ENCODE measurements at regions not wholly inside any gene's neighbourhood (a gene's known extent, or its start where the extent isn't known, plus 50 kb on each side); places are given as distances from the start of the nearest gene placed in this dataset.

DNA sequence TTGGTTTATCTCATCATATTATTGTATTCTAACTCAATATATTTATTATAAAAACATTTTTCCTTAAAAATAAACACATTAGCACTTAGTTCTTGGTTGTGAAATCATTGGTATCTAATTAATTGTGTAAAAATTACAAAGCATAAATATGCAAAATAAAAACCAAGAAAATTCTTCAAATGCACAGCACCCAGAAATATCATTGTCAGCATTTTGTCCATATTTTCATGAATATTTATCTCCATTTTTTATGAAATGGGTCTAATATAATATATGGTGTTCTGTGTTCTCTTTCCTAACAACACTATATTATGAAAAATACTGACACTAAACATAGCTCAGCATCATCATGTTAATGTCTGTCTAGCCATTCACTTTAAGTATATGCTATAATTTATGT lies 877.8 kb upstream of the MAP3K7 start:
- DNase-seq (ENCODE audit: low spot score) = no peak

DNA sequence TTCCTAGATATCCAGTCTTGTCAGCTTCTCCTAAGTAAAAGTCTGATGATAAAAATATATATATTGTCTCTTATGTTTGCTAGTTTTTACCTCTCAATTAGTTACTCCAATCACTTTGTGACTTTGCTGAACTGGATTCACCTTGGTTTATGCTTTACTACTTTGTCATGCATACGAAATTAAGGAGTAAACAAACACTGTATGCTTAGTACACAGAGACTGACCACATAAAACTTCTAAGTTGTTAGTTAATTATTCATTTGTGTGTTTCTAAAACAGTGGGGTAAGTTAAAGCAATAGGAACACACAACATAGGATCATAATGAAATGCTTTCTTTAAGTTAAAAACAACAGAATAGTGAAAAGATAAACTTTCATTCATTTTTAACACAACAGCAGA lies 877.3 kb upstream of the MAP3K7 start:
- DNase-seq (ENCODE audit: low spot score) = no peak

DNA sequence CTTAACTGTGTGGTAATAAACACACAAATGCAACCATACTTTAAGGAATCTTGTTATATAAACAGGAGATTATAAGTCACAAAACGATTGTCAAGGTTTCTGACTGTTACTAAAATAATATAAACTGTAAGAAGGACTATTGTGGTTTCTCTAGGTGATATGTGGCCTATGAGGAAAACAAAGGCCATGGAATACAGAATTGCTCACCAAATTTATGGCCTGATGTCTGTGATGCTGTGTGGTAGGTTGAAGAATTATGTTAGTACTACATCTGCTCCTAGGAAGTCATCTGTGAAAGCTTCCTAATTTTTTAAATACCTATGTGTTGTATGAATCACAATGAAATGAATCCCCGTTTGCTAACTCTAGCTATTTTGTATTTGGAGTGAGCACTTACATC lies 875.4 kb upstream of the MAP3K7 start:
- no peak for DNase-seq (ENCODE audit: low spot score)

DNA sequence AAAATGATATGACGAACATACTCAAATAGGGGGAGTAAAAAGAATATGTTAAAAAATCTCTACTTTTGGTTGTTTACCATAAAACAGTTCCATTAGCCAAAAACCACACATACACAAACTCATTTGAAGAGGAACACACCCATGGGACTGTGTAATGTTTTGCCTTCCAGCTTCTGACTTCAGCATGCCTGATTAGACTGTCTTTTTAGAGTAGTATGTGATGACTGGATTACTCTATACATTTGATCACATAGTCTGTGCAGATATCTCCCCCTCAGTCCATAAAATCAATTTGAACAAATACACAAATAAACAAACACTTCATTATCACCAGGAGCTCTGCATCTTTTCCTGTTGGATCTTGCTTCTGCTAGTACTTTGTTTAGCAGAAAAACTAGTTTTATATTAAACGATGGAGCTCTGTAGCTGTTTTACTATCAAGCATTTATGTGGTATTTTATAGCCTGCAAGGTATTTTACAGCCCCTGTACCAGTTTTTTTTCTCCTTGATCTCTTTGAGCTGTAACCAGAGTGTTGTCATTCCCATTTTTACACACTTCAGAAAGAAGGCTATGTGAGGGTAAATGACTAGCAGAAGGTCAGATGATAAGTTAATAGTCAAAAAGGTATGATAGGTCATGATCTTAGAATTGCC lies 866.5 kb upstream of the MAP3K7 start:
- DNase-seq (ENCODE audit: low spot score) = no peak

DNA sequence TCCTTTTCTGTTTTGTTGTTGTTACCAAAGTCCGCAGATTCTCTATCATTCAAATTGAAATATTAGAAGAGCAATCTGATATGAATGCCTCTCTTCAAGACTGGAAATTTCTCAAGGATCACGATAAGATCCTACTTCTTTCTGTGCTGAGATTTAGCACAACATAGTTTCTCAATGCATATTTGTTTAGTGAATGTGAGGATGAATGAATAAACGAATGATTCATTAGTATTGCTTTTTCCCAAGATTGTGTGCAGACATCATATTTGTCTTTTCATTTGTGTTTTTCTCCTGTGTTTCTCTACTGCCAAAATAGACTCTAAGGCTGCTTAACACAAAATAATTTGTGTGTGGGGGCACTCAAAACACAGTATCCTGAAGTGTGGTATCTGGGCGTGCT lies 862.7 kb upstream of the MAP3K7 start:
- DNase-seq (ENCODE audit: low spot score) = no peak

DNA sequence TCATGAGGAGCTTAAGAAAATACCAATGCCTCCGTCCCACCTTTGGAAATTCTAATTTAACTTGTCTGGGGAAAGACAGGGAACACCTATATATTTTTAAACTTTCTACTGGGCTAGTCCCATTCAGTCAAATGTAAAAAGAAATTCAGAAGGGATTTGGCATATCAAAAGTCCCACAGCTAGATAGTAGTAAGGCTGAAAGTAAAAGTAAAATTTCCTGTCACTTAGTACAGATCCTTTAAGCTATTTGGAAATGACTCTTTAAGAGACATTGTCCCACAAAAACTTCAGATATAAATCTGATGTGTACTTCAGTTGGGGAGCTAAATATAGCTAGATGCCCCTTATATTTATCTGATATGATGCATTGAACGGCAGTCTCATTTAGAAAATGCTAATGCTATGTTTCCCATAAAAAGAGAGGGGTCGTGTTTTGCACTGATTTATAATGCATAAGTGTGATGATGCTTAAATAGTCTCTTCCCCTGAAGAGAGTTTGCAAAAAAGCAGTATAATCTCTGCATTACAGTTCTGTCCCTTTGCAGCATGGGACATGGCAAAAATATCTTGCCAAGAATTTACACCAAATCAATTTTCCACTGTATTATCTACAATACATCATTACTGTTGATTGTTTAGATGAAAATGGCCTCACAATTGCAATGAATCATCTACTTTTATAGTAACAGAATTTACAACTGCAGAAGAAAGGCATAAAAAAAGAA lies 860.8 kb upstream of the MAP3K7 start:
- no peak for DNase-seq (ENCODE audit: low spot score)

DNA sequence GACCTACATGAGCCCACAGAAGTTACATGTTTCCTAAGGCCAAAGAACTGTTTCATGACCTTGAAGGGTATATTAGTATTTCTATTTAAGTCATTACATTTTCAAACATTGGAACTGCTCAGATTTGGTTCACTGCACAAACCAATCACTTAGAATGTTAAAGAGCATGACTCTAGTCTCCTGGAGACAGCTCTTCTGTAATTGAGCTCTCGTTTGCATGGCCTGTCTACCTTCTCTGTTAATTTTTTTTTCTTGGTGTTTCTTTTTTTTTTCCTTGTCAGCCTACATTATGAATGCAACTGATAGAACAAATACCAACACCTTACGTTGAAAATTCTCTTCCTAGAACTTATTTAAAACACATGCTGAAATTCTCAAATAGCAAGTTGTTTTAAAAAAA lies 860.2 kb upstream of the MAP3K7 start:
- DNase-seq (ENCODE audit: low spot score) = no peak

DNA sequence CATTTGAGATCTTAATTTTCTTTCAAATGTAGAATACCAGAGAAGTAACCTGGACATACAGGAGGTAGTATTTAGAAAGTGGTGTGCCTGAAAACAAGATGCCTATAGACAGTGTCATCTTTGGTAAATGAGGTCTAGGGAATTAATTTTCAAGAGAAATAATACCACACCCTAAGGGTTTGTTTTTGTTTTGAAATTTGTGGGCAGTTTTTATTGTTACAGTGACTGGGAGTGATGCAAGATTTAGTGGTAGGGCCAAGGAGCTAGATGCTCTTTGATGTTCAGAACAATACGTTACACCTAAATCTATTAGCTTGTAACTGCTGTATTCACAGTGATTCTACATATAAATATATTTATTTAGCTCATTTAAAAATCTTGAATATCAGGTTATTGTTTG lies 856.5 kb upstream of the MAP3K7 start:
- DNase-seq (ENCODE audit: low spot score) = no peak

DNA sequence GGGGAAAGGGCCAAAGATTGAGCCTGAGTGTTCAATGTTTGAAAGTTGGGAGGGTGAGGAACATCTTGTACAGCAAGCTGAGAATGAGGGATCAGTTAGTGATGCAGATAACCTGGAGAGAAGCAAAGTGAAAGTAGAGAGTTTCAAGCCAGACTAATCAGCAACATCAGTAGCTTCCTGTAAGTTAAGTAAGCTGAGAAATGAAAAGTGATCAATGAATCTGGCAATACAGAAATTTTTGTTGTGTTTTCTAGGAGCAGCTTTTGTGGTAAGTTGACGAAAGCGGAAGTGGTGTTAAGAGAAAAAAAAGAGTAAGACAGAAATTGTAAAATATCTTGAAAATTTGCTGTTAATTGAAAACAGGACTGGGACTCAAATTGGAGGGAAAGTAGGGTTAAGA lies 855.5 kb upstream of the MAP3K7 start:
- DNase-seq (ENCODE audit: low spot score) = no peak

DNA sequence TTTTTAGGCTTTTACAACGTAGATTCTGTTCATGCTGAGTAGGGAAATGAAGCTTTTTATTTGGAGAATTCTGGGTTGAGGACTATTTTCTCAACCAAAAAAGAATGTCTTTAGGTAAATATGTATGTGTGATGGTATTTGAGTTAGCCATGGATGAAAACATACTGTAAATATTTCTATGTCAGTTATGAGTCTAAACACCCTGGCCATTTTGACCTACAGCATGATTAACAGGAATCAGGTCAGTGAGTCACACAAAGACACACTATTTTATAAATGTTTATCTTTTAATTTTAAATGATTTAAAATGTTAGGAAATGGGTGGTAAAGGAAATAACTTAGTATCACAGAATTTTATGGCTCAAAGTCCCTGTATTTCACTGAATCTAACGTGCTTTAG lies 851.7 kb upstream of the MAP3K7 start:
- DNase-seq (ENCODE audit: low spot score) = no peak

DNA sequence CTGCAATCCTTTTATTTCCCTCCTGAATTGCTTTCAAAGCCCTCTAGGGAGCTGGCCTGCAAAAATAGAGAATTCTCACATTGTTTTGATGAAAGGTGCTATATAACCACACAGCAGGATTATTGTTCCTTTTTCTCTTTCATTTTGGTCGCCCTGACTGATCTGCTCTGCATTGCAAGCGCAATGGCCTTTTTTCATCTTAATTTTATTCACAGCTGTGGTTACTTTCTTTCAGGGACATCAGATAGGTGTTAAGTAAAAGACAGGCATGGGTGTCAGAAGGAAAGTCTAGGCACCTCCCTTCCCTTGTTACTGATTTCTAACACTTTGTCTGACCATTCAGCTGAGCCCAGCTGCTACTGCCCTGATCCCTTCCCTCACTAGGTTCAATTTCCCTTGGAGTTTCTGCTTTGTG lies 850.5 kb upstream of the MAP3K7 start:
- no peak for DNase-seq (ENCODE audit: low spot score)

DNA sequence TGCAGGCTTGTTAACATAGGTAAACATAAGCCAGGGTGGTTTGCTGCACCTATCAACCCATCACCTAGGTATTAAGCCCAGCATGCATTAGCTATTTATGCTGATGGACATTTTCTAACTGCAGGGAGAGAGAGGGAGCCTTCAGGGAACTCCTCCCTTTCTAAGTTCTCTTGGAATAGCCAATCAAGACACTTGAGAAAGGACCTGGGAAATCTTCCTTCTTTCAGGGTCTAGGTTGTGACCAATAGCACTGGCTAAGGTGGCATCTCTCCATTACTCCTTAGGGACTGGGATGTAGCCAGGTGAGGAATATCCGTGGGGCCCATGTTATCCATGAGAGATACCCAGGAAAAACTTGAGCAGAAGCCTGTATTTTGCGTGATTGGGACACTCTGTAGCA lies 849.6 kb upstream of the MAP3K7 start:
- DNase-seq (ENCODE audit: low spot score) = no peak

DNA sequence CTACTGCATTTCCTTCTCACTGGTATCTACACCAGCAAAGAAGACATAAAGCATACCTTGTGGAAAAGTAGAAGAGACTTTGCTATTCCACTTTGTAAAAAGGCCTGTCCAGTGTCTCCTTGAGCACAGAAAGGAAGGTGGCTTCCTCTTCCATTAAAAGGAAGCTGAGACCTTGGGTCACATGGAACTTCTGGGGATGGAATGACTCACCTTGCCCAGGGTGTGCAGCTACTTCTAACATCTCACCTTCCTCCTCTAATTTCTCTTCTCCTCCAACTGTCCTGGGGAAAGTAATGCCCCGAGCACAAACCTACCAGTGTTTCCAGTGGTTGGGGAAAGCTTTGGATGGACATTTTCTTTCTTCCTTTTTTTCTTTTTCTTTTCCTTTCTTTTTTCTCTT lies 848.8 kb upstream of the MAP3K7 start:
- no peak for DNase-seq (ENCODE audit: low spot score)

DNA sequence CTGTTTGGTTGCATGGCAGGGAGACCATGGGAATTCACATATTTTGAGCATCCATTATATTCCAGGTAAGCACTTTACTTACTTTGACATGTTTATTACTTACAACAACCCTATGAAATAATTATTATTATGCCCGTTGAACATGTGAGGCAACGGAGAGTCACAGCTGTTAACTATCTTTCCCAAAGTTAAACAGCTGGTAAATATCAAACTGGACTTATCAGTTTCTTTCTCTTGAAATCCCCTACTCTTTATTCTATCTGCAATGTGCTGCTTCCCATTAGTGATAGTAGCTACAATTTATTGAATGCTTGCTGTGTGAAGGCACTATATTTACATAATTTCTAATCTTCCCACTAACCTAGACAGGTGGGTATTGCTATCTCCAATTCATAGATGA lies 847.7 kb upstream of the MAP3K7 start:
- DNase-seq (ENCODE audit: low spot score) = no peak

DNA sequence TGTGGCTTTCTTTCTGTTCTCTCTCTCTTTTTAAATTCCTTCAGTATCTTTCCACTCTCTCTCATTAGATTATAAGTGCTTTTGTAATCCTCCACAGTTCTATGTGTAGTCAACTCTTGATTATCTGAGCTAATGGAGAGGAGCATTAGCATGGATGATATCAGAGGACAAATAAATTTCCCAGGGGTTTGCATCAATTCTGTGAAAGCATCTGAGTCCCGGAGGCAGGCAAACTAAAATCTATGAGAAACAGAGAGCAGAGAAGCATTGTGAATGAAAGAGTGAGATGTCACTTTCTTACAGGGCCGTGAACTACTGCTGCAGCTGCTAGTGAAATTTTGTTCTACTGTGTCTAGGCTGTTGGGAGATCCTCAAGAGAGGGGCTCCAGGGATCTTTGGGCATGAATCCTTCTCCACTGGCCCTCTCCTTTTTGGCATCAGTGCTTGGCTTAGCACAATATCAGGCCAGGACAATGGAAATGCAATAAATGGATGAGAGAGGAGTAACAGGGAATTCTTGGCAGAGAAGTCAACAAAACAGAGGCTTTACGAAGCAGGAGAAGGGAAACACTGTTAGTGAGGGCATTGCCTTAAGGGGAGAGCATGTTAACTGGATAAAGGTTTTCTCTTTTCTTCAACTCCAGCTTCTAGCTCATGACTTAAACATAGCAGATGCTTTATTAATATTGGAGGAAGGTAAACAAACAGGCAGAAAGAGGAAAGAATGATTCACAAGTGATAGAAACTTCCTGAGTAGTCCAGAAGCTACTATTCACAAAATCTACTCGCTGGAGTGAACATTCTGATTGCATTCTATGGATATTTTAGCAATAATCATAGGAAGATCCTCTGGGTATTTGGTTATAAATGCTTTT lies 847.0 kb upstream of the MAP3K7 start:
- no peak for DNase-seq (ENCODE audit: low spot score)

DNA sequence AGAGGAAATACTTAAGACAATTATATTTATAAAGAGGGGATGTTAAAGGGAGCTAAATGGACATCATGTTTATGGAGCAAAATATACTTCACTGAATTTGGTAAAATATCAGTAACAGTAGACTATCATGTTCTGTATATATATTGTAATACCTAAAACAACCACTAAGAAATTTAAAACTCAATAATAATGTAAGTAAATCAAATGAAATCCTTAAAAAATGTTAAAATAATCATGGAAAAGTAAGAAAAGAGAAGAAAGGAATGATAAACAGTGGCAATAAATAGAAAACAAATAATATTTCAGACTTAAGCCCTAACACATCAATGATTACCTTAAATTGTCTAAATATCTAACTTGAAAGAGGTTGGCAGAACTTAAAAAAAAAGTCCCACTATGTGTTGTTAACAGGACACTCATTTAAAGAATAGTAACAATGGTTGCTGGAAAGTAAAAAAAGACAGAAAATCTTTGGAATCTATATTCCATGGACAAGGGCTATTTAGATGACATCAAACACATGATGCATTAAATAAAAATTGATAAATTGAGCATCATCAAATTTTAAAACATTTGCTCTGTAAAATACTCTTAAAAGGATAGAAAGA lies 842.2 kb upstream of the MAP3K7 start:
- no peak for DNase-seq (ENCODE audit: low spot score)

DNA sequence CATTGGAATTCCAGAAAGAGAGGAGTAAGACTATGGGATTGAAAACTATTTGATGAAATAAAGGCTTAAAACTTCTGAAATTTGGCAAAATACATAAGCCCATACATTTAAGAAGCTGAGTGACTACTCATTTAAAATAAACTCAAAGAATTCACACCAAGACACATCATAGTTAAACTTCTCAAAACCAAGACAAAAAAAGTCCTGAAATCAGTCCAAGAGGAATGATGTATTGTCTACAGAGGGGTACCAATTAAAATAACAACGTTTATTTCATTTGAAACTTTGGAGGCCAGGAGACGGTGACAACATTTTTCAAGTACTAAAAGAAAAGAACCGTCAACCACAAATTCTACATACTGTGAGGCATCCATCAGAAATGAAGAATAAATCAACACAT lies 841.4 kb upstream of the MAP3K7 start:
- no peak for DNase-seq (ENCODE audit: low spot score)

DNA sequence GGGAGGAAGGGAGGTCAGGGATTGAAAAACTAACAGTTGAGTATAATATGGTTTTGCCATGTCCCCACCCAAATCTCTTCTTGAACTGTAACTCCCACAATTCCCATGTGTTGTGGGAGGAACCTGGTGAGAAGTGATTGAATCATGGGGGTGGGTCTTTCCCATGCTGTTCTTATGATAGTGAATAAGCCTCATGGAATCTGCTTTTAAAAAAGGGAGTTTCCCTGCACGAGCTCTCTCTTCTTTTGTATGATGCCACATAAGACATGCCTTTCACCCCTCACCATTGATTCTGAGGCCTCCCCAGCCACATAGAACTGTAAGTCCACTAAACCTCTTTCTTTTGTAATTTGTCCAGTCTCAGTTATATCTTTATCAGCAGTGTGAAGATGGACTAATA lies 833.4 kb upstream of the MAP3K7 start:
- no peak for DNase-seq (ENCODE audit: low spot score)

DNA sequence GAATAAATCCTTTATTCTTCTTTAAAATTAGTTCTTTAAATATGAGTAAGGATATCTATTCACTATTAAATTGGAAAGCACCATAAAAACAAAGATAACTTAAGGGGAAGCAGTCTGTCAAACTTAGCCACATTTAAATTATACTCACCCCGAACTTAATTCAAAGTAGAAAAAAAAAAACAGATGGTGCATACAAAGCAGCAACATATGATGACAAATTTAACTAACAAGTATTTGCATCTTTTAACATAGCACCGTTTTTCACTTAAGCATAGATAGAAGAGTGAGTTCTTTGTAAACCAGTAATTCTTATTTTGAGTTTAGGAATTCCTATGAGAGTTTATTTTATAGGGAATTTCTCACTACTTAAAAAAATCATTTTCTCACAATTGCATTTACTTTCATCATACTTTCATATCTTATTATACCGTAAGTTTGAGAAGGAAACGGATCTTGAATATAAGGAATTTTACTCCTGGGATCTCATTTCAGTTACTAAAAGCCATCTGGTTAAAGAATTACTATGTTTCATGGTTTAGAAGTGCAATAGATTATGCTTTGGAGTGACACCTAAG lies 828.2 kb upstream of the MAP3K7 start:
- DNase-seq (ENCODE audit: low spot score) = no peak

DNA sequence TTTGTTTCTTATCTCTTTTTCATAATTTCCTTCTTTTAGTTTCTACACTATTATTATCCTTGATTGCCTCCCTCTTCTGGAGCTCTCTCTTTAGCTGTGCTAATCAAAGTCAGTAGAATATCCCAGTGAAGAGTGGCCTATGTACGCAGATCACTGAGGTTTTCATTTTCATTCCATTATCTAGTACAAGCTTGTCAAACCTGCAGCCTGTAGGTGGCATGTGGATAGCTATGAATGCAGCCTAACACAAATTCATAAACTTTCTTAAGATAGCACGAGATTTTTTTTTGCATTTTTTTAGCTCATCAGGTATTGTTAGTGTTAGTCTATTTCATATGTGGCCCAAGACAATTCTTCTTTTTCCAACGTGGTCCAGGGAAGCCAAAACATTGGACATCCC lies 825.7 kb upstream of the MAP3K7 start:
- DNase-seq (ENCODE audit: low spot score) = no peak

DNA sequence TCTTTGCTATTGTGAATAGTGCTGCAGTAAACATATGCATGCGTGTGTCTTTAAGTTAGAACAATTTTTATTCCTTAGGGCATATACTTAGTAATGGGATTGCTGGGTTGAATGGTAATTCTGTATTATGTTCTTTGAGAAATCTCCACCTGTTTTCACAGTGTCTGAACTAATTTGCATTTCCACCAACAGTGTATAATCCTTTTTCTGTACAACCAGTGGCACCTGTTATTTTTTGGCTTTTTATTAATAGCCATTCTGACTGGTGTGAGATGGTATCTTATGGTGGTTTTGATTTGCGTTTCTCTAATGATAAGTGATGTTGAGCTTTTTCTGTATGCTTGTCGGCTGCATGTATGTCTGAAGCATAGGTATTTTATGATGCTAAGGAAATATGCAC lies 820.8 kb upstream of the MAP3K7 start:
- no peak for DNase-seq (ENCODE audit: low spot score)

DNA sequence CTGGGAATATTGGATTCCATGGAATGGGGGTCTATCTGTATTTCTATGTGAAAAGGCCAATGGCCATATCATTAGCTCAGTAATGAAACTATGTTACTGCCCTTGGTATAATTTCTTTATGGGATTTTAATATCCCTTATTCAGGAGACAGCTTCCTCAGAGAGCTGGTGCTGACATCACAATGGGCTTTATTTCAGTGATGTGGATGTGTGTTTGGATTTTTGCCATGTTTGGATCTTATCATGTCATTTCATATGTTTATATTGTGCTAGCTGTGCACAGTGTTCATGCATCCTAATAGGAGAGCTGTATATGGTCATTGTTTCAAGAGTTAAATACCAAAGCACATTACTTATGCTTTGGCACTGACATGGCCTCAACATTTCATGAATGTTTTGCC lies 806.1 kb upstream of the MAP3K7 start:
- no peak for DNase-seq (ENCODE audit: low spot score)

All from HuH-7 (cell line).